ENCODE measurements at regions not wholly inside any gene's neighbourhood (a gene's known extent, or its start where the extent isn't known, plus 50 kb on each side); places are given as distances from the start of the nearest gene placed in this dataset.
A peak's percentile ranks its signal among the peaks of the same experiment; 100 is the strongest.

- Mint-ChIP-seq H3K27me3 (peaks cover 15% of the 10 kb centered on the region), H3K4me1 (no peaks in the 10 kb centered on the region), H3K4me3 (no peak overlapping the region), H3K9me3 (peaks cover 0 to 3% (median 0%) of the 10 kb centered on the region in 3 donors), H3K27ac (no peak overlapping the region), H3K36me3 (peaks cover 2% of the 10 kb centered on the region)
These were observed 94.8 kb downstream of the RHOB start for GRCh38 chr2:20541651-20542050.

GRCh38 chr2:20542269-20542668, 95.4 kb downstream of the RHOB start:
- Mint-ChIP-seq H3K9me3 (peaks cover 0 to 3% (median 0%) of the 10 kb centered on the region in 3 donors), H3K4me1 (no peaks in the 10 kb centered on the region), H3K36me3 (peaks cover 2% of the 10 kb centered on the region), H3K27ac (no peak overlapping the region), H3K4me3 (no peak overlapping the region), H3K27me3 (peaks cover 15% of the 10 kb centered on the region)

DNA sequence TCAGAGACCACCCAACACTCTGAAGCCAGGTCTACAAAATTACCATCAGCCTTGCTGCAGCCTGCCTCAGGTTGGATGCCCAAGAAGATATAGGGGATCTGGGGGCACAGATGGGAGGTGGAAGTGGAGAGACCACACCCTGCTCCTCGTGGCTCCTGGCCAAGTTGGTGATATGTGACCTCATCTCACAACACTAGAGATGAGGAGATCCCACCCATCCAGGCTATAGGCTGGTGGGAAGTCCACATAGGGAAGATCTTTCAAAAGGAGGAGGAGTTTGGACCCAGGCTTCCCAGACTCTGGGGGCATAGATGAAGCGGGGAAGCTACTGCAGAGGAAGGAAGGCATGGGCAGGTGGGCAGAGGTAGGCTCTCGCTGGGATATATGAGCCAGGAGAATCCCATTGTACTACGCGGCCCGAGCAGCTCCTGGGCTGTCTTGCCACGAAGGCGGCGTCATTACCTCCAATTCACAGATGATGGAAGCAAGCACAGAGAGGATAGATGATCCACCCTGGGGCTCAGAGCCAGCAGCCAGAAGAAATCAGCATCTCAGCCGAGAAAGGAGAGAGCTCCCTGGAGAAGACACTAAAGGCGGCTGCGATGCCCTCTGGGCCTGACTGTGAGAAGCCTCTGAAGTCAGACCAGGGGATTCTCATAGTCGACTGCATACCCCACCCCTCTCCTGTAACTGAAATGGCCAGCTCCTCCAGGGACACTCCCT, 96.0 kb downstream of the RHOB start:
- Mint-ChIP-seq H3K36me3 (peaks cover 2% of the 10 kb centered on the region), H3K4me3 (no peak overlapping the region)

GRCh38 chr2:20543469-20544152, 96.7 kb downstream of the RHOB start:
- Mint-ChIP-seq H3K9me3 (peaks cover 0 to 3% (median 0%) of the 10 kb centered on the region in 3 donors), H3K27me3 (peaks cover 15% of the 10 kb centered on the region), H3K27ac (no peak overlapping the region), H3K4me1 (no peaks in the 10 kb centered on the region), H3K36me3 (peaks cover 2% of the 10 kb centered on the region), H3K4me3 (no peak overlapping the region)

More for the DNA sequence above, 96.0 kb downstream of the RHOB start:
- Mint-ChIP-seq H3K4me1 (no peaks in the 10 kb centered on the region), H3K27me3 (peaks cover 15% of the 10 kb centered on the region), H3K27ac (no peak overlapping the region), H3K9me3 (peaks cover 0 to 3% (median 0%) of the 10 kb centered on the region in 3 donors)

- no peaks in the 10 kb centered on the region for H3K4me1 Mint-ChIP-seq
- H3K36me3 Mint-ChIP-seq, result peaks cover 2% of the 10 kb centered on the region
- H3K27me3 Mint-ChIP-seq, result peaks cover 10% of the 10 kb centered on the region
- peaks cover 0 to 3% (median 0%) of the 10 kb centered on the region in 3 donors for H3K9me3 Mint-ChIP-seq
- H3K4me3 Mint-ChIP-seq, result no peak overlapping the region
- no peak overlapping the region for H3K27ac Mint-ChIP-seq
These were observed 97.4 kb downstream of the RHOB start for GRCh38 chr2:20544153-20544747.

GRCh38 chr2:20549144-20549543, 101.8 kb downstream of the HS1BP3 start:
- Mint-ChIP-seq H3K4me1 (peaks cover 0 to 2% (median 0%) of the 10 kb centered on the region in 3 donors), H3K36me3 (peaks cover 2% of the 10 kb centered on the region), H3K9me3 (peaks cover 0 to 3% (median 0%) of the 10 kb centered on the region in 3 donors), H3K27ac (no peak overlapping the region), H3K4me3 (no peak overlapping the region), H3K27me3 (no peaks in the 10 kb centered on the region)

GRCh38 chr2:20549691-20550348, 101.1 kb downstream of the HS1BP3 start:
- Mint-ChIP-seq H3K36me3 (peaks cover 2% of the 10 kb centered on the region), H3K27me3 (no peaks in the 10 kb centered on the region), H3K9me3 (peaks cover 0 to 3% (median 0%) of the 10 kb centered on the region in 3 donors), H3K4me1 (peaks cover 0 to 2% (median 0%) of the 10 kb centered on the region in 3 donors), H3K4me3 (no peak overlapping the region), H3K27ac (no peak overlapping the region)

- Mint-ChIP-seq H3K36me3 (no peaks in the 10 kb centered on the region), H3K27me3 (peaks cover 2% of the 10 kb centered on the region), H3K9me3 (no peaks in the 10 kb centered on the region), H3K4me3 (peak overlapping the region in 1 of 4 donors; percentile 22), H3K27ac (peak overlapping the region in 1 of 3 donors; percentile 7), H3K4me1 (peaks cover 0 to 6% (median 0%) of the 10 kb centered on the region in 3 donors)
These were observed 99.5 kb downstream of the HS1BP3 start for GRCh38 chr2:20551260-20551944.

DNA sequence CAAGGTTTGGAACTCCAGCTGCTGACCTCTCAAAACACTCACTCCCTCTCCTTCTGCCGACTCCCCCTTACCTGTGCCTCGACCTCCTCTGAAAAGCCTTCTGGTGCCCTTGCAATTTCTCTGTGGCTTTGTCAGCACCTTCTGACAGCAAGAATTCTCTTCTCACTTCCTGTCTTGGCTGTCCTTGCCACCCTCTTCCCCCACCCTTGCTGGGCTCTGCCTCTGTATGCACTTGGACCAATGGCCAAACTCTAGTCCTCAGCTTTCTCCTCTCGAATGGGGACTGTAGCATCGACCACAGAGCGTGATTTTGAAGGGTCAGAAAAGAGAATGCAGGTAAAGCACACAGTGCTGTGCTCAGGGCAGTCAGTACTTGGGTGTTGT, 99.0 kb downstream of the HS1BP3 start:
- H3K27me3 Mint-ChIP-seq, result peaks cover 2% of the 10 kb centered on the region
- no peaks in the 10 kb centered on the region for H3K36me3 Mint-ChIP-seq
- no peak overlapping the region for H3K4me3 Mint-ChIP-seq
- H3K4me1 Mint-ChIP-seq, result peaks cover 0 to 6% (median 0%) of the 10 kb centered on the region in 3 donors
- H3K9me3 Mint-ChIP-seq, result no peaks in the 10 kb centered on the region
- no peak overlapping the region for H3K27ac Mint-ChIP-seq

- Mint-ChIP-seq H3K27me3 (peaks cover 2% of the 10 kb centered on the region), H3K27ac (no peak overlapping the region), H3K36me3 (no peaks in the 10 kb centered on the region), H3K9me3 (no peaks in the 10 kb centered on the region), H3K4me3 (no peak overlapping the region), H3K4me1 (peaks cover 0 to 6% (median 0%) of the 10 kb centered on the region in 3 donors)
These were observed 98.1 kb downstream of the HS1BP3 start for GRCh38 chr2:20552847-20553246.

GRCh38 chr2:20553580-20553979, 97.3 kb downstream of the HS1BP3 start:
- no peaks in the 10 kb centered on the region for H3K9me3 Mint-ChIP-seq
- H3K36me3 Mint-ChIP-seq, result no peaks in the 10 kb centered on the region
- H3K27me3 Mint-ChIP-seq, result peaks cover 2% of the 10 kb centered on the region
- H3K4me1 Mint-ChIP-seq, result peaks cover 0 to 6% (median 0%) of the 10 kb centered on the region in 3 donors
- no peak overlapping the region for H3K27ac Mint-ChIP-seq
- H3K4me3 Mint-ChIP-seq, result no peak overlapping the region

DNA sequence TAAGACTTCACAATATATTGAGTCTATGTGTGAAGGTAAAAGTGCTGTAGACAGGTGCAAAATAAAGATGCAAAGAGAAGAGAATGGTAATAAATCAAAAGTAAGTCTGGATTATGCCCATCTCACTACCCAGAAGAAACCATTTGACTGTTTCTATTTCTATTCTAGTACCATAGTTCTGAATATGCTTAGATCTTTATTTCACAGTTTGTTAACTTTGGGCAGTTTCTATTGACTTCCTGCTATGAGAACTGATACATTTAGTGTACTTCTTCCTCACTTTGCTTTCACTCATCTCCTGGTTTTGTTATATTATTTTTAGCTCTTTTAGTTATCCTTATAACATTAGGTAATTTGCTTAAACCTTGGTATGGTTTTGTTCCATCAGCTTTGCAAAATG, 94.9 kb downstream of the HS1BP3 start:
- peaks cover 2% of the 10 kb centered on the region for H3K27me3 Mint-ChIP-seq
- peaks cover 0 to 2% (median 0%) of the 10 kb centered on the region in 3 donors for H3K9me3 Mint-ChIP-seq
- H3K4me3 Mint-ChIP-seq, result no peak overlapping the region
- H3K36me3 Mint-ChIP-seq, result no peaks in the 10 kb centered on the region
- H3K4me1 Mint-ChIP-seq, result peaks cover 0 to 6% (median 0%) of the 10 kb centered on the region in 3 donors
- H3K27ac Mint-ChIP-seq, result no peak overlapping the region

DNA sequence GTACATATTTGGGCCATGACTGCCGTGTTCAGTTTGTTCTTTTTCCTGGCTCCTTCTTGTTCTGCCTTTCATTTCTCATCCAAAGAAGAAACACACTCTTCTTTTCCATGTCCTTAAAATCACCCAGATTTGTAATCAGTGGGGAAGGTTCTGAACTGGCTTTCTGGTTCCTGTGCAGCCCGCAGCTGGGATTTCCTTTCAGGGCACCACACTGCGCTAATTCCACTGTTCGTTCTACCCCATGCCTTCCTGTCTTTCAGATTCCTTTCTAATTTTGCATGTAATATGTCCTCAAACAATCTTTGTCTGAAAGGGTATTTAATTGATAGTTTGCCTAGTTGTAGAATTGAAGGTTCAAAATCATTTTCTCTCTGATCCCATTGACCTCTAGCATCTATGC, 94.1 kb downstream of the HS1BP3 start:
- Mint-ChIP-seq H3K27ac (no peak overlapping the region), H3K4me3 (no peak overlapping the region), H3K4me1 (peaks cover 0 to 6% (median 0%) of the 10 kb centered on the region in 3 donors), H3K36me3 (no peaks in the 10 kb centered on the region), H3K27me3 (peaks cover 2% of the 10 kb centered on the region), H3K9me3 (peaks cover 0 to 2% (median 0%) of the 10 kb centered on the region in 3 donors)

- H3K4me1 Mint-ChIP-seq, result peaks cover 0 to 4% (median 0%) of the 10 kb centered on the region in 3 donors
- H3K9me3 Mint-ChIP-seq, result peaks cover 0 to 2% (median 0%) of the 10 kb centered on the region in 3 donors
- H3K27me3 Mint-ChIP-seq, result peaks cover 2% of the 10 kb centered on the region
- H3K4me3 Mint-ChIP-seq, result no peak overlapping the region
- no peaks in the 10 kb centered on the region for H3K36me3 Mint-ChIP-seq
- H3K27ac Mint-ChIP-seq, result no peak overlapping the region
These were observed 93.7 kb downstream of the HS1BP3 start for GRCh38 chr2:20557226-20557625.
